ENCODE measurements at regions not wholly inside any gene's neighbourhood (a gene's known extent, or its start where the extent isn't known, plus 50 kb on each side); places are given as distances from the start of the nearest gene placed in this dataset.

DNA sequence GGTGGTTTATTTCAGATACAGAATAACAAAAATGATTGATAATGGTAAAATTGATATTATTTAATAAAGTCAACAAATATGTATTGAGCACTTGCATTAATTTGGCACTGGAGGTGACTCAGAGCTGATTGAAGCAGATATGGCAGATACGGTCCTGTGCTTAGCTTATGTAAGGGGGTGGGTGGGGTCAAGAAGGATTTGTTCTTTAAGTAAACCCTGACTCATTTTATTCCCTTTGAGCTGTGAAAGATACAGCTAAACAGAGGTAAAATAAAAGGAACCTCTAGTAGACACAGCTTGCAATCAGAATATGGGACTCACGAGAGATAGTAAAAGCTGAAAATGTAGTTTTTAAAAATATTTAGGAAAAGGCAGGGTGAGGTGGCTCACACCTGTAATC, 201.3 kb upstream of the CLINT1 start:
- Histone ChIP-seq H3K4me1 (ENCODE audit: control insufficient read depth in 1 of 2, insufficient read depth in 2 of 2, low read length in 2 of 2) (no peaks in the 10 kb centered on the region), H3K4me2 (replicated peaks; ENCODE audit: extremely low read depth, low read length, poor library complexity, severe bottlenecking) (no peak overlapping the region), H3K4me3 (replicated peaks in 1 of 3; ENCODE audit: low read depth in 2 of 3, low read length in 3 of 3) (no peak overlapping the region), H3K27me3 (ENCODE audit: control insufficient read depth in 2 of 2, insufficient read depth in 2 of 2, low read length in 2 of 2) (no peaks in the 10 kb centered on the region), H4K20me1 (ENCODE audit: insufficient read depth, low read length) (no peaks in the 10 kb centered on the region), H3K9ac (ENCODE audit: insufficient read depth, low read length, poor library complexity, severe bottlenecking) (no peak overlapping the region), H3K36me3 (replicated peaks in 1 of 2; ENCODE audit: control insufficient read depth in 1 of 2, insufficient read depth in 2 of 2, low read length in 2 of 2) (no peaks in the 10 kb centered on the region), H2AFZ (ENCODE audit: insufficient read depth, low read depth, low read length, poor library complexity, severe bottlenecking) (no peak overlapping the region), H3K79me2 (ENCODE audit: insufficient read depth, low read length) (no peaks in the 10 kb centered on the region), H3K27ac (ENCODE audit: low read depth in 1 of 2, low read length in 2 of 2) (no peak overlapping the region), H3K9me3 (replicated peaks in 1 of 2; ENCODE audit: control insufficient read depth in 1 of 2, insufficient read depth in 1 of 2, low read length in 2 of 2) (no peaks in the 10 kb centered on the region)
- no peak for TF ChIP-seq CTCF (IDR thresholded peaks at IDR 0.05)
- no peak overlapping the region for H3K4me3 Mint-ChIP-seq
- H3K36me3 Mint-ChIP-seq = no peaks in the 10 kb centered on the region
- no peaks in the 10 kb centered on the region for H3K9me3 Mint-ChIP-seq
- peaks cover 1 to 5% (median 5%) of the 10 kb centered on the region in 3 donors for H3K27me3 Mint-ChIP-seq (ENCODE audit: low read depth in 3 of 3)
- no peak for DNase-seq
- intact Hi-C loops (cut with micrococcal nuclease) = no loop called here
- peak overlapping the region in 1 of 7 donors; percentile 14 for H3K27ac Mint-ChIP-seq
- WGBS (ENCODE audit: insufficient coverage) = 100% methylated on average over 1 of the region's 2 CpGs
- no peaks in the 10 kb centered on the region for H3K4me1 Mint-ChIP-seq

GRCh38 chr5:158058208-158059120, 199.5 kb upstream of the CLINT1 start:
- DNase-seq = peak in 1 of 3 donors; percentile 5
- no peak overlapping the region for H3K27ac Mint-ChIP-seq
- H3K27me3 ChIP-seq (ENCODE audit: control insufficient read depth in 2 of 2, insufficient read depth in 2 of 2, low read length in 2 of 2) = peaks cover 0 to 3% of the 10 kb centered on the region in 2 donors
- no peak overlapping the region for H3K9ac ChIP-seq (ENCODE audit: insufficient read depth, low read length, poor library complexity, severe bottlenecking)
- no peaks in the 10 kb centered on the region for H3K36me3 Mint-ChIP-seq
- WGBS (ENCODE audit: insufficient coverage) = 66% methylated on average over 5 of the region's 6 CpGs
- no peaks in the 10 kb centered on the region for H3K36me3 ChIP-seq (replicated peaks in 1 of 2; ENCODE audit: control insufficient read depth in 1 of 2, insufficient read depth in 2 of 2, low read length in 2 of 2)
- intact Hi-C loops (cut with micrococcal nuclease) = no loop called here
- no peak for TF ChIP-seq CTCF (IDR thresholded peaks at IDR 0.05)
- H3K4me1 Mint-ChIP-seq = no peaks in the 10 kb centered on the region
- H3K79me2 ChIP-seq (ENCODE audit: insufficient read depth, low read length) = no peaks in the 10 kb centered on the region
- H3K9me3 Mint-ChIP-seq = no peaks in the 10 kb centered on the region
- no peak overlapping the region for H3K4me2 ChIP-seq (replicated peaks; ENCODE audit: extremely low read depth, low read length, poor library complexity, severe bottlenecking)
- peaks cover 3 to 13% (median 5%) of the 10 kb centered on the region in 3 donors for H3K27me3 Mint-ChIP-seq (ENCODE audit: low read depth in 3 of 3)
- H2AFZ ChIP-seq (ENCODE audit: insufficient read depth, low read depth, low read length, poor library complexity, severe bottlenecking) = no peak overlapping the region
- no peak overlapping the region for H3K4me3 ChIP-seq (replicated peaks in 1 of 3; ENCODE audit: low read depth in 2 of 3, low read length in 3 of 3)
- no peaks in the 10 kb centered on the region for H4K20me1 ChIP-seq (ENCODE audit: insufficient read depth, low read length)
- H3K4me3 Mint-ChIP-seq = no peak overlapping the region
- H3K4me1 ChIP-seq (ENCODE audit: control insufficient read depth in 1 of 2, insufficient read depth in 2 of 2, low read length in 2 of 2) = no peaks in the 10 kb centered on the region
- H3K27ac ChIP-seq (ENCODE audit: low read depth in 1 of 2, low read length in 2 of 2) = no peak overlapping the region
- H3K9me3 ChIP-seq (replicated peaks in 1 of 2; ENCODE audit: control insufficient read depth in 1 of 2, insufficient read depth in 1 of 2, low read length in 2 of 2) = no peaks in the 10 kb centered on the region
